ENCODE measurements at regions not wholly inside any gene's neighbourhood (a gene's known extent, or its start where the extent isn't known, plus 50 kb on each side); places are given as distances from the start of the nearest gene placed in this dataset.

DNA sequence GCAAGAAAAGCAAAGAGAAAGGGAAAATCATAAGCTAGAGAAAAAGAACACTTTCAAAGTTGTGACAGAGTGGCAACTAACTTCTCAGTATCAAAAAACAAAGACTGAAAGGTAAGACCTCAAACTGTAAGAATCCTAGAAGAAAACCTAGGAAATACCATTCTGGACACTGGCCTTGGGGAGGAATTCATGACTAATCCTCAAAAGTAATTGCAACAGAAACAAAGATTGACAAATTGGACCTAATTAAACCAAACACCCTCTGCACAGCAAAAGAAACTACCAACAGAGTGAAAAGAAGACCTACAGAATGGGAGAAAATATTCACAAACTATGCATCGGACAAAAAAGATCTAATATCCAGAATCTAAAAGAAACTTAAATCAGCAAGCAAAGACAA lies 79.1 kb downstream of the FEM1C start:
- TF ChIP-seq FOXK2 (IDR thresholded peaks at IDR 0.05) (no peak), TARDBP (IDR thresholded peaks at IDR 0.05) (no peak), FOXA1 (IDR thresholded peaks at IDR 0.05) (no peak), ARNT (IDR thresholded peaks at IDR 0.05) (no peak), SUZ12 (IDR thresholded peaks at IDR 0.05) (no peak), ELF4 (IDR thresholded peaks at IDR 0.05) (no peak), CTBP1 (IDR thresholded peaks at IDR 0.05; ENCODE audit: borderline replicate concordance) (no peak), BHLHE40 (IDR thresholded peaks at IDR 0.05; ENCODE audit: borderline replicate concordance) (no peak), L3MBTL2 (conservative IDR thresholded peaks at IDR 0.05) (no peak), SP1 (IDR thresholded peaks at IDR 0.05) (no peak)

All from HEK293T (cell line).